C4-2B (cell line): ENCODE measurements at regions not wholly inside any gene's neighbourhood (a gene's known extent, or its start where the extent isn't known, plus 50 kb on each side); places are given as distances from the start of the nearest gene placed in this dataset.

ENCODE experiments used
- CTCF ChIP-seq: fragments of 450-650 bp; conservative IDR thresholded peaks from 2 replicates; pipeline ENCODE4 v1.5.1; 2017; ENCODE audit warnings: mild to moderate bottlenecking
- ZFX ChIP-seq: fragments of 450-650 bp; IDR thresholded peaks from 2 replicates; pipeline ENCODE4 v1.6.1; 2017

GRCh38 chr7:32390210-32390609 is 100.0 kb downstream of the LSM5 start:
- TF ChIP-seq CTCF (no peak), ZFX (no peak)
